ENCODE measurements at regions not wholly inside any gene's neighbourhood (a gene's known extent, or its start where the extent isn't known, plus 50 kb on each side); places are given as distances from the start of the nearest gene placed in this dataset.

DNA sequence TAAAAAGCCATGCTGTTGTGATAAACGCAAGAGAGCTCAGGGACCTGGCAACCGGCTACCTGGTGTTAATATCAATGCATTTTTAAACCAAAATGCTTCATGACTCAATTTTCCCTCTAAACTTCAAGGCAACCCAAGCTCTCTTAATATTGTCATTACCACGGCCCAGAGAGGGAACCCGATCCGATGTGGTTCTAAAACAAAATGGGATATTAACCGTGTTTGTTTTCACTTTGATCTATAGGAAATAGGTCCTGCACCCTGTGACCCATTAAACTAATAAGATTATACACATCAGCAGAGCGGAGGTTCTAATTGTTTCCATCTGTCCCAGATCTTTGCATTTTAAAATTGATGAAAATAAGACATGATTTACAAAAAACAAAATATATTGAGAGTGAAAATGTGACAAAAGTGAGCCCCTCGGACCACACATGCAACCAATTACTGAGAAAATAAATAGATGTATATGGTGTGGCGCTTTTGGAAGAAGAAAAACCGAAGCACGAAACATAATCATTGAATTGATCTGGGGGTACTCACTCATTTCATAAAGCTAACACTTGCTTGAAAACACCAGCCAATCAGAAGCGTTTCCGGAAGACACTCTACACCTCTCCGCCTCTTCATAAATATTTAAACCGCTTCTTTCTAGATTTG lies 290.3 kb upstream of the NFE2L3 start:
- H4K20me1 ChIP-seq (ENCODE audit: insufficient read depth): no peaks in the 10 kb centered on the region

DNA sequence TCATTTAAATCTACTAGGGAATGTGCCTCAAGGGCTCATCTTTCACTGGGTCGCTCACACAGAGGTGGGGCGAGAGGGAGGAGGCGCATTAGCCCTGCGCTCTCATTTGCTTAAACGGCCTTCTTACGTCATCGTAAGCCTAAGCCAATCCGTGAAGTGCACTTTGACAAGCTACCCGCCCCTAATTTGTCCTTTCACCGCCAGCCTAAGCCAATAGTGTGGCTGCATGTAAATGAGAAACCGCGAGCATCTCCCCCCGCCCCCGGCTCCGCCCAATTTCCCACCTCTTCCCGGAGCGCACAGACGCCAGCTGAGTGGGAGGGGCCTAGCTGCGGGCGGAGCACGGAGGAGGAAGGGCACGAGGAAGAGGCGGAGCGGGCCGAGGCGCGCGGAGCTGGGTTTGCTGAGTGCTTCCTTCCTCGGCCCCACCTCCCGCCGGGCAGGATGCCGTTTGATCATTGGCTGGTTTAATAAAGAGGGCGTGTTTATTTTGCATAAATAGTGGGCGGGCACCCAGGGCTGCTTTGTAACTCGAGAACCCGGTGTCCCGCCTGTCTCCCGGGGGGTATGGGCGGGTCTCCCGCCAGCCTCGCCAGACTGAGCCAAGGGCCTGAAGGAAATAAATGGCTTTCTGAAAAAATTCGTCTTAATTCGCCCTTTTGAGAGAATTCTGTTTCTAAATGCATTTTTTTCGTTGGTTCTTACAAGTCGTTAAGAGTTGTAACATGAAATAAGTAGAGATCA lies 289.6 kb upstream of the NFE2L3 start:
- peak overlapping the region; percentile 60 for H3K4me3 ChIP-seq (ENCODE audit: low read length)
- H3K9me3 ChIP-seq (ENCODE audit: low read length): no peaks in the 10 kb centered on the region
- H3K4me2 ChIP-seq (ENCODE audit: low read length): no peak overlapping the region

More for the DNA sequence above, 290.3 kb upstream of the NFE2L3 start:
- Histone ChIP-seq H2AFZ (ENCODE audit: low read depth, low read length) (no peak overlapping the region), H3K4me3 (ENCODE audit: low read length) (peak overlapping the region; percentile 60), H3K36me3 (ENCODE audit: insufficient read depth, low read length) (no peaks in the 10 kb centered on the region), H3K4me2 (ENCODE audit: low read length) (no peak overlapping the region), H3K9me3 (ENCODE audit: low read length) (no peaks in the 10 kb centered on the region), H3K27ac (ENCODE audit: low read length) (no peak overlapping the region), H3K9me2 (ENCODE audit: insufficient read depth, low read length) (no peaks in the 10 kb centered on the region), H3K27me3 (ENCODE audit: insufficient read depth, low read depth, low read length) (peaks cover 98% of the 10 kb centered on the region), H3K79me2 (replicated peaks; ENCODE audit: insufficient read depth, low read length) (no peaks in the 10 kb centered on the region), H3K9ac (ENCODE audit: low read length) (no peak overlapping the region), H3F3A (ENCODE audit: insufficient read depth, low read length, poor library complexity, severe bottlenecking) (no peaks in the 10 kb centered on the region)
- TF ChIP-seq, protein P1, sequence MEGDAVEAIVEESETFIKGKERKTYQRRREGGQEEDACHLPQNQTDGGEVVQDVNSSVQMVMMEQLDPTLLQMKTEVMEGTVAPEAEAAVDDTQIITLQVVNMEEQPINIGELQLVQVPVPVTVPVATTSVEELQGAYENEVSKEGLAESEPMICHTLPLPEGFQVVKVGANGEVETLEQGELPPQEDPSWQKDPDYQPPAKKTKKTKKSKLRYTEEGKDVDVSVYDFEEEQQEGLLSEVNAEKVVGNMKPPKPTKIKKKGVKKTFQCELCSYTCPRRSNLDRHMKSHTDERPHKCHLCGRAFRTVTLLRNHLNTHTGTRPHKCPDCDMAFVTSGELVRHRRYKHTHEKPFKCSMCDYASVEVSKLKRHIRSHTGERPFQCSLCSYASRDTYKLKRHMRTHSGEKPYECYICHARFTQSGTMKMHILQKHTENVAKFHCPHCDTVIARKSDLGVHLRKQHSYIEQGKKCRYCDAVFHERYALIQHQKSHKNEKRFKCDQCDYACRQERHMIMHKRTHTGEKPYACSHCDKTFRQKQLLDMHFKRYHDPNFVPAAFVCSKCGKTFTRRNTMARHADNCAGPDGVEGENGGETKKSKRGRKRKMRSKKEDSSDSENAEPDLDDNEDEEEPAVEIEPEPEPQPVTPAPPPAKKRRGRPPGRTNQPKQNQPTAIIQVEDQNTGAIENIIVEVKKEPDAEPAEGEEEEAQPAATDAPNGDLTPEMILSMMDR (IDR thresholded peaks at IDR 0.05; ENCODE audit: poor library complexity, severe bottlenecking): no peak
- TF ChIP-seq EP300 (conservative IDR thresholded peaks at IDR 0.05; ENCODE audit: poor library complexity, severe bottlenecking): no peak
- peak; percentile 67 for TF ChIP-seq POLR2AphosphoS5 (IDR thresholded peaks at IDR 0.05)

More for the DNA sequence above, 289.6 kb upstream of the NFE2L3 start:
- Histone ChIP-seq H3K36me3 (ENCODE audit: insufficient read depth, low read length) (no peaks in the 10 kb centered on the region), H3K27ac (ENCODE audit: low read length) (no peak overlapping the region), H3K9ac (ENCODE audit: low read length) (no peak overlapping the region), H4K20me1 (ENCODE audit: insufficient read depth) (no peaks in the 10 kb centered on the region), H3K9me2 (ENCODE audit: insufficient read depth, low read length) (no peaks in the 10 kb centered on the region), H3K79me2 (replicated peaks; ENCODE audit: insufficient read depth, low read length) (no peaks in the 10 kb centered on the region), H3K27me3 (ENCODE audit: insufficient read depth, low read depth, low read length) (peaks cover 100% of the 10 kb centered on the region), H2AFZ (ENCODE audit: low read depth, low read length) (no peak overlapping the region), H3F3A (ENCODE audit: insufficient read depth, low read length, poor library complexity, severe bottlenecking) (no peaks in the 10 kb centered on the region)
- TF ChIP-seq SMC3 (conservative IDR thresholded peaks at IDR 0.05; ENCODE audit: poor library complexity) (no peak), EP300 (conservative IDR thresholded peaks at IDR 0.05; ENCODE audit: poor library complexity, severe bottlenecking) (no peak), EZH2 (IDR thresholded peaks at IDR 0.05; ENCODE audit: borderline replicate concordance, insufficient read depth, low read length, poor library complexity, severe bottlenecking) (no peak), RAD21 (conservative IDR thresholded peaks at IDR 0.05) (no peak), MXI1 (conservative IDR thresholded peaks at IDR 0.05; ENCODE audit: poor library complexity, severe bottlenecking) (no peak), POLR2AphosphoS5 (IDR thresholded peaks at IDR 0.05) (no peak)
- TF ChIP-seq, protein P1 (IDR thresholded peaks at IDR 0.05; ENCODE audit: poor library complexity, severe bottlenecking): no peak
- TF ChIP-seq, protein P2, sequence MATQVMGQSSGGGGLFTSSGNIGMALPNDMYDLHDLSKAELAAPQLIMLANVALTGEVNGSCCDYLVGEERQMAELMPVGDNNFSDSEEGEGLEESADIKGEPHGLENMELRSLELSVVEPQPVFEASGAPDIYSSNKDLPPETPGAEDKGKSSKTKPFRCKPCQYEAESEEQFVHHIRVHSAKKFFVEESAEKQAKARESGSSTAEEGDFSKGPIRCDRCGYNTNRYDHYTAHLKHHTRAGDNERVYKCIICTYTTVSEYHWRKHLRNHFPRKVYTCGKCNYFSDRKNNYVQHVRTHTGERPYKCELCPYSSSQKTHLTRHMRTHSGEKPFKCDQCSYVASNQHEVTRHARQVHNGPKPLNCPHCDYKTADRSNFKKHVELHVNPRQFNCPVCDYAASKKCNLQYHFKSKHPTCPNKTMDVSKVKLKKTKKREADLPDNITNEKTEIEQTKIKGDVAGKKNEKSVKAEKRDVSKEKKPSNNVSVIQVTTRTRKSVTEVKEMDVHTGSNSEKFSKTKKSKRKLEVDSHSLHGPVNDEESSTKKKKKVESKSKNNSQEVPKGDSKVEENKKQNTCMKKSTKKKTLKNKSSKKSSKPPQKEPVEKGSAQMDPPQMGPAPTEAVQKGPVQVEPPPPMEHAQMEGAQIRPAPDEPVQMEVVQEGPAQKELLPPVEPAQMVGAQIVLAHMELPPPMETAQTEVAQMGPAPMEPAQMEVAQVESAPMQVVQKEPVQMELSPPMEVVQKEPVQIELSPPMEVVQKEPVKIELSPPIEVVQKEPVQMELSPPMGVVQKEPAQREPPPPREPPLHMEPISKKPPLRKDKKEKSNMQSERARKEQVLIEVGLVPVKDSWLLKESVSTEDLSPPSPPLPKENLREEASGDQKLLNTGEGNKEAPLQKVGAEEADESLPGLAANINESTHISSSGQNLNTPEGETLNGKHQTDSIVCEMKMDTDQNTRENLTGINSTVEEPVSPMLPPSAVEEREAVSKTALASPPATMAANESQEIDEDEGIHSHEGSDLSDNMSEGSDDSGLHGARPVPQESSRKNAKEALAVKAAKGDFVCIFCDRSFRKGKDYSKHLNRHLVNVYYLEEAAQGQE (IDR thresholded peaks at IDR 0.05; ENCODE audit: borderline replicate concordance): no peak

All from neural cell (in vitro differentiated cells).